ENCODE measurements at regions not wholly inside any gene's neighbourhood (a gene's known extent, or its start where the extent isn't known, plus 50 kb on each side); places are given as distances from the start of the nearest gene placed in this dataset.
"Not testable (repeated sequence)": the region's sequence is repeated elsewhere in the genome, so short reads cannot be mapped to it uniquely, and the experiment has no call there.

- not testable (repeated sequence) for DNase-seq
Measured at GRCh38 chr16:21516705-21517040, 82.7 kb upstream of the METTL9 start.

- DNase-seq = not testable (repeated sequence)
Measured at GRCh38 chr16:21517263-21517662, 82.1 kb upstream of the METTL9 start.

GRCh38 chr16:21519361-21520133, 79.8 kb upstream of the METTL9 start:
- peak in 1 of 5 donors; percentile 29 for DNase-seq

GRCh38 chr16:21520134-21521047, 79.0 kb upstream of the METTL9 start:
- DNase-seq = peak; percentile 92 to 98 (median 97)

- DNase-seq = not testable (repeated sequence)
Measured at GRCh38 chr16:21521048-21521389, 78.4 kb upstream of the METTL9 start.

- not testable (repeated sequence) for DNase-seq
Measured at GRCh38 chr16:21521390-21522143, 77.8 kb upstream of the METTL9 start.

- DNase-seq = not testable (repeated sequence)
Measured at GRCh38 chr16:21522846-21523245, 76.5 kb upstream of the METTL9 start.

- DNase-seq = no peak
Measured at GRCh38 chr16:21523411-21524067, 75.8 kb upstream of the METTL9 start.

- no peak for DNase-seq
Measured at GRCh38 chr16:21524068-21524751, 75.2 kb upstream of the METTL9 start.

- DNase-seq = not testable (repeated sequence)
Measured at GRCh38 chr16:21524752-21525028, 74.7 kb upstream of the METTL9 start.

- not testable (repeated sequence) for DNase-seq
Measured at GRCh38 chr16:21525029-21525895, 74.1 kb upstream of the METTL9 start.

GRCh38 chr16:21525956-21526922, 73.1 kb upstream of the METTL9 start:
- not testable (repeated sequence) for DNase-seq

GRCh38 chr16:21526923-21527807, 72.2 kb upstream of the METTL9 start:
- no peak for DNase-seq

GRCh38 chr16:21529060-21529658, 70.2 kb upstream of the METTL9 start:
- not testable (repeated sequence) for DNase-seq

- not testable (repeated sequence) for DNase-seq
Measured at GRCh38 chr16:21530729-21531383, 68.5 kb upstream of the METTL9 start.

- not testable (repeated sequence) for DNase-seq
Measured at GRCh38 chr16:21532996-21533395, 66.4 kb upstream of the METTL9 start.

- DNase-seq = not testable (repeated sequence)
Measured at GRCh38 chr16:21533474-21533873, 65.9 kb upstream of the METTL9 start.

GRCh38 chr16:21534561-21534960, 64.8 kb upstream of the METTL9 start:
- DNase-seq = not testable (repeated sequence)
